OCI-LY3 (cell line): ENCODE measurements at regions not wholly inside any gene's neighbourhood (a gene's known extent, or its start where the extent isn't known, plus 50 kb on each side); places are given as distances from the start of the nearest gene placed in this dataset.
A peak's percentile ranks its signal among the peaks of the same experiment; 100 is the strongest.
"Not testable (repeated sequence)": the region's sequence is repeated elsewhere in the genome, so short reads cannot be mapped to it uniquely, and the experiment has no call there.

Source experiments
- H2AFZ ChIP-seq: fragments of 200-600, 300-600 bp; shearing (Covaris generic); 2 replicates; pipeline ENCODE4 v1.6.0; 2014; ENCODE audit warnings: antibody characterized with exemption, low read depth, low read length
- H3K27ac ChIP-seq: fragments of 200-600, 300-600 bp; sonication (generic); 2 replicates; pipeline ENCODE4 v1.5.1; 2014; ENCODE audit warnings: mild to moderate bottlenecking, low read length, moderate library complexity, mixed read lengths
- H3K27me3 ChIP-seq: fragments of 200-600, 300-600 bp; sonication (generic); 2 replicates; pipeline ENCODE4 v1.6.1; 2014; ENCODE audit warnings: low read depth, low read length, mixed read lengths
- H3K36me3 ChIP-seq: fragments of 200-600, 300-600 bp; sonication (generic); replicated peaks from 2 replicates; pipeline ENCODE3; 2014; ENCODE audit warnings: low read depth, low read length, mixed read lengths
- H3K4me1 ChIP-seq: fragments of 300-600, 200-600 bp; sonication (generic); 2 replicates; pipeline ENCODE4 v1.6.1; 2014; ENCODE audit warnings: low read length, mixed read lengths
- H3K4me2 ChIP-seq: fragments of 200-600, 300-600 bp; sonication (generic); 2 replicates; pipeline ENCODE4 v1.6.1; 2014; ENCODE audit warnings: low read length, mixed read lengths
- H3K4me3 ChIP-seq: fragments of 300-600, 200-600 bp; sonication (generic); 2 replicates; pipeline ENCODE4 v1.5.1; 2014; ENCODE audit warnings: antibody characterized with exemption, mild to moderate bottlenecking, low read length, moderate library complexity
- H3K79me2 ChIP-seq: fragments of 300-600, 200-600 bp; shearing (Covaris generic); 2 replicates; pipeline ENCODE4 v1.6.1; 2014; ENCODE audit warnings: mild to moderate bottlenecking, low read length, mixed read lengths
- H3K9ac ChIP-seq: fragments of 300-600, 200-600 bp; shearing (Covaris generic); 2 replicates; pipeline ENCODE4 v1.6.0; 2014; ENCODE audit warnings: mild to moderate bottlenecking, low read length, moderate library complexity
- H3K9me3 ChIP-seq: fragments of 200-600, 300-600 bp; shearing (Covaris generic); 2 replicates; pipeline ENCODE4 v1.6.1; 2014; ENCODE audit warnings: low read length, mixed read lengths; ENCODE audit not compliant: insufficient read depth
- H4K20me1 ChIP-seq: fragments of 200-600, 300-600 bp; sonication (generic); 2 replicates; pipeline ENCODE4 v1.6.1; 2016; ENCODE audit warnings: low read length, mixed read lengths; ENCODE audit not compliant: insufficient read depth

- not testable (repeated sequence) for H3K27ac ChIP-seq, H3K4me3 ChIP-seq, H2AFZ ChIP-seq, H3K27me3 ChIP-seq, H3K9ac ChIP-seq, H3K36me3 ChIP-seq, H4K20me1 ChIP-seq, H3K4me2 ChIP-seq, H3K9me3 ChIP-seq
- H3K4me1 ChIP-seq, result peaks cover 34% of the 10 kb centered on the region
- H3K79me2 ChIP-seq, result peaks cover 27% of the 10 kb centered on the region
Measured at GRCh38 chr2:87488021-87488420, 259.9 kb upstream of the PLGLB2 start.

- H3K4me3 ChIP-seq, H2AFZ ChIP-seq, H3K9ac ChIP-seq, H3K27ac ChIP-seq, H3K4me2 ChIP-seq, H3K27me3 ChIP-seq, H4K20me1 ChIP-seq, H3K36me3 ChIP-seq, H3K9me3 ChIP-seq: not testable (repeated sequence)
- Histone ChIP-seq H3K79me2 (peaks cover 25% of the 10 kb centered on the region), H3K4me1 (peaks cover 34% of the 10 kb centered on the region)
Measured at GRCh38 chr2:87488991-87489390, 258.9 kb upstream of the PLGLB2 start.

DNA sequence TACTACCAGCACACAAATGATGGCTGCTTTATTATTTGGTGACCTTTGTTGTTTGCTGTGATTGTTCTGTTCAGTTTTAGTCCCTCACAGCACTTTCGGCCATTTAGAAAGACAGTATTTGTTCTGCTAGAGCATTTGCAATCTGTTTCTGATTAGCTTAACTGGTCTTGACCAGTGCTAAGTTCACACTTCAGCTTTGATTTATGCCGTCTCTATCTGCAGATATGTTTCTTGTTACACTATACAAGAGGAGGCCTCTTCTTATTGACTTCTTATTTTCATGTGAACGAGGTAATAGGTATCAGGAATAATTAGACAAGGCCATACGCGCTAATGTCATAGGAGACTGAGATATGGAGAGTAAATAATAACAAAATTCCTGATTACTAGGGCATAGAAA lies 253.0 kb upstream of the PLGLB2 start:
- H3K4me1 ChIP-seq, result peaks cover 11% of the 10 kb centered on the region; the same call in 1 of the 2 replicates
- peaks cover 11% of the 10 kb centered on the region; the same call in 1 of the 2 replicates for H3K79me2 ChIP-seq
- H3K27me3 ChIP-seq, H4K20me1 ChIP-seq, H2AFZ ChIP-seq, H3K27ac ChIP-seq, H3K9ac ChIP-seq, H3K4me2 ChIP-seq, H3K36me3 ChIP-seq, H3K4me3 ChIP-seq, H3K9me3 ChIP-seq: not testable (repeated sequence)

GRCh38 chr2:87495455-87495854 lies 252.4 kb upstream of the PLGLB2 start:
- H3K9me3 ChIP-seq, H3K4me3 ChIP-seq, H3K27me3 ChIP-seq, H3K36me3 ChIP-seq, H3K27ac ChIP-seq, H2AFZ ChIP-seq, H4K20me1 ChIP-seq, H3K4me2 ChIP-seq, H3K9ac ChIP-seq: not testable (repeated sequence)
- Histone ChIP-seq H3K4me1 (peaks cover 17% of the 10 kb centered on the region), H3K79me2 (peaks cover 18% of the 10 kb centered on the region)

GRCh38 chr2:87496036-87497006 lies 251.6 kb upstream of the PLGLB2 start:
- H3K9ac ChIP-seq, H3K4me2 ChIP-seq, H3K4me3 ChIP-seq, H3K9me3 ChIP-seq, H3K27ac ChIP-seq, H3K36me3 ChIP-seq, H2AFZ ChIP-seq, H3K27me3 ChIP-seq, H4K20me1 ChIP-seq: not testable (repeated sequence)
- H3K79me2 ChIP-seq, result peaks cover 25% of the 10 kb centered on the region
- H3K4me1 ChIP-seq, result peaks cover 26% of the 10 kb centered on the region

GRCh38 chr2:87497135-87497534 lies 250.8 kb upstream of the PLGLB2 start:
- not testable (repeated sequence) for H3K9ac ChIP-seq, H3K36me3 ChIP-seq, H3K27me3 ChIP-seq, H3K9me3 ChIP-seq, H3K4me3 ChIP-seq, H3K4me2 ChIP-seq, H2AFZ ChIP-seq, H4K20me1 ChIP-seq
- Histone ChIP-seq H3K27ac (peak overlapping the region; percentile 55; the same call in 1 of the 2 replicates), H3K79me2 (peaks cover 23% of the 10 kb centered on the region), H3K4me1 (peaks cover 27% of the 10 kb centered on the region)

DNA sequence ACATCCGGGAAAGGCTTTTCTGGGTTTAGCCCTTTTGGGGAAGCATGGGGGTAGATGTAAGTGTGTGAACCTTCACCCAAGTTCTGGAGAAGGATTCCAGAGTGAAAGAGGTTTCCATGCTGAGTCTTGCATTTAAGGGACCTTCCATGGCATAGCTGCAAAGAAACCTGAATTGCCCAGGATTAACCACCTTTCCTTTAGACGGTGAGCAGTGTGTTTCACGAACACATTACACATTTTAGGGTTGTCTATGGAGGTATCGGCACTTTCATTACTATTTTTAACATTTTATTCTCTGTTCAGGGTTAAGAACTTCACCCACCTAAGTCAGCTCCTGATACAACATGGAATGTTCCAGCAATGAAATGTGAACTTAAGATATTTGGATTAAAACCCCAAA lies 250.2 kb upstream of the PLGLB2 start:
- H3K27me3 ChIP-seq, H4K20me1 ChIP-seq, H2AFZ ChIP-seq, H3K9me3 ChIP-seq, H3K36me3 ChIP-seq: not testable (repeated sequence)
- Histone ChIP-seq H3K4me3 (peak overlapping the region; percentile 55), H3K9ac (peak overlapping the region; percentile 61; the same call in 1 of the 2 replicates), H3K4me1 (peaks cover 27% of the 10 kb centered on the region), H3K79me2 (peaks cover 23% of the 10 kb centered on the region), H3K27ac (peak overlapping the region; percentile 82), H3K4me2 (peak overlapping the region; percentile 50)

GRCh38 chr2:87498169-87498853 lies 249.6 kb upstream of the PLGLB2 start:
- H3K79me2 ChIP-seq, result peaks cover 23% of the 10 kb centered on the region
- not testable (repeated sequence) for H2AFZ ChIP-seq, H3K27me3 ChIP-seq, H3K36me3 ChIP-seq, H3K9me3 ChIP-seq, H4K20me1 ChIP-seq
- H3K27ac ChIP-seq, result peak overlapping the region; percentile 83
- H3K4me3 ChIP-seq, result peak overlapping the region; percentile 57; the same call in 1 of the 2 replicates
- peak overlapping the region; percentile 68; the same call in 1 of the 2 replicates for H3K9ac ChIP-seq
- H3K4me2 ChIP-seq, result peak overlapping the region; percentile 62
- H3K4me1 ChIP-seq, result peaks cover 32% of the 10 kb centered on the region

DNA sequence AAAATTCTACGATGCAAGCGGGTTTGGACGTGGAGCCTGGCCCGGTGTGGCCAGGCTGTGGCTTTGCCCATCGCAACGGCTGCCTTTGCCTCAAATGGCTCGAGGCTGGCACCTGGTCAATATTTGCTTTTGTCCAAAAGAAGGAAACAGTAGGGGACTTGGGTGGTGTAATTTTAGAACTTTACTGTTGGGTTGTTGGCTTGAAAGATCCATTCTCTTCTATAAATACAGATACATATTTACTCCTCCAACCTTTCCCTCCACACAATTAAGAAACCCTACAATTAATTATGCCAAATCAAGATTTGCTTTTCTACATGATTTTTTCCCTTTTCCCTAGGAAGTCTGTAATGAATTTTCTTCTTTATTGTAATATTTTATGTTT lies 249.0 kb upstream of the PLGLB2 start:
- not testable (repeated sequence) for H4K20me1 ChIP-seq, H2AFZ ChIP-seq, H3K27me3 ChIP-seq, H3K9me3 ChIP-seq, H3K36me3 ChIP-seq
- Histone ChIP-seq H3K4me2 (peak overlapping the region; percentile 62), H3K4me1 (peaks cover 32% of the 10 kb centered on the region), H3K27ac (peak overlapping the region; percentile 83), H3K79me2 (peaks cover 23% of the 10 kb centered on the region), H3K9ac (peak overlapping the region; percentile 68; the same call in 1 of the 2 replicates), H3K4me3 (peak overlapping the region; percentile 57; the same call in 1 of the 2 replicates)
